GM21529 (cell line): ENCODE measurements at regions not wholly inside any gene's neighbourhood (a gene's known extent, or its start where the extent isn't known, plus 50 kb on each side); places are given as distances from the start of the nearest gene placed in this dataset.
"Not testable (repeated sequence)": the region's sequence is repeated elsewhere in the genome, so short reads cannot be mapped to it uniquely, and the experiment has no call there.

Source experiments
- ATAC-seq: cut with Tn5 transposase; IDR thresholded peaks from one replicate; pipeline ENCODE4 v1.9.1; 2021; ENCODE audit not compliant: unreplicated experiment

DNA sequence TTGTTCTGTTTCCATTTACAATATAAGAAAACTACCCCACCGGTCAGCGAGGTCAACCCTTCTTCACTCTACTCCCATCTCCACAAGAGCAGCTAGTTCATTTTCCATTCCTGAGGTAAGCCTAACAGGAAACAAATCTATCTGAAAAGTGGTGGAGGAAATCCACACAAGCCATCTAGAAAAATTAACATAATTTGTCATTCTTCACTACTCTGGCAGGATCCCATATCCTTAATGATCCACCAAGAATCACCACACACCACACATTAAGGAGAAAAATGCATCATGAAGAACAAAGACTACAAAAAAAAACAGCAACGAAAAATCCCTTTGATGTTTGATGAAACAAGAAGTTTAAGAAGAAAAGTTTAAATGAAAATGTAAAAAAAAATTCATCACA is 1771.0 kb downstream of the EFNA5 start:
- ATAC-seq = no peak

DNA sequence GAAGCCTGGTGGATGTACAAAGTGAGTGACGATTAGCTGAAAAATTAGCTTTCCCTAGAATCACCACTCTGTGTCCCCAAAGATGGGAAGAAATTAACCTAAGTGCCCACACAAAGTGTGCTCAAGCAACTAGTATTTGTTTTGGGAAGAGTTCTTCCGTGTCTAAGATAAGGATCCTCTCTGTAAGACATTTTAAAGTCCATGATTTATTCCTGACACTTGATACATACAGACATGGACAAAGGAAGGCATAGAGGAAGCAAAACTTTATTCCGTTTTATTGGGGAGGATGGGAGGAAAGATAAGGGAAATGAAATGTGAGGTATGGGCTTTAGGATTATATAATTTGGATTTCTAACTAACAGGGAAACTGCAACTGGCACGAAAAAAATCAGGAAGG is 1772.6 kb downstream of the EFNA5 start:
- ATAC-seq = no peak

DNA sequence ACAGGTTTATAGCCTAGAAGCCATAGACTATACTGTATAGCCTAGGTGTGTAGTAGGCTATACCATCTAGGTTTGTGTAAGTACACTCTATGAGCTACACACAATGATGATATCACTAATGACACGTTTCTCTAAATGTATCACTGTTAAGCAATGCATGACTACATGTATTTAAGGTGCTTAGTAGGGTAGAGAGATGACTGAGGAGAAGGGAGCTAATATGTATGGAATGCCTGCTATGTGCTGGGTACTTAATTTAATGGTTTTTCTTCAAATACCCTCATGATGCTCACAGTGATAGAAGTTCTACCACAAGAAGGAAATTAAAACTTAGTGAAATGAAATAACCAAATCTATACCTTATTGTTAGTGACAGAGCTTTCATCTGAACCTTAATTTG is 1785.5 kb downstream of the EFNA5 start:
- no peak for ATAC-seq

DNA sequence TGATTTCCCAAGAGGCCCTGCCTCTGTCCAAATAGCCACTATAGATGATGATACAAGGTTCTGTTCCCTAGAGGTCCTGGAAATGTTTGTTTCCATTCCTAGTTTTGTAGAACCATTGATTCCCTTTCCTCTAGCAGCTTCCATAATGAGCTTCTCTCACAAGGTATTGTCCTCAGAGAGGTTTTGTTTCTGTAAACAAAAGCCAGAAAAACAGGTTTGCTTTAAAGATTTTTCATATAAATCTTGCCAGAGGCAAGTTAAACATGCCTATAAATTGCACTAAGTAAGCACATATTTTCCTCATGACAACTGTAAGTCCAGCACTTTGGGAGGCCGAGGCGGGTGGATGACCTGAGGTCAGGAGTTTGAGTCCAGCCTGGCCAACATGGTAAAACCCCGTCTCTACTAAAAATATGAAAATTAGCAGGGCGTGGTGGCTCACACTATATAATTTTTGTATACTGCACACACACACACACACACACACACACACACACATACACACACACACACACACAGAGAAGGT is 1787.7 kb downstream of the EFNA5 start:
- ATAC-seq = no peak

DNA sequence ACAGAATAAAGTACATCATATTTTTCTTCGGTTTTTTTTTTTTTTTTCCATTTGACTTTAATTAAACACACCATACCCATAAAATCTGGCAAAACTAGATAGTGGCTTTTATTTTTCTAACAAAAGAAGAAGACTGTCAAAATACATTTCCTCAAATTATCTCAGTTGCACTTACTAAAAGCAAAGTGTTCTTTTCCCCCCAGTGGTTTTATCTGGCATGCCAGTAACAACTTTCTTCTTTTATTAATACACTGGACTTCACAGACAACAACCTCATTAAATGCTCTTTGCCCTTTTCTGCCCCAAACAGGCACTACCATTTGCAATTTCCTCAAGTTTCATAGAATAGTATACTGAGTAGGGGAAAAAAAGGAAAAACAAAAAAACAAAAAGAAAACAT is 1792.3 kb downstream of the EFNA5 start:
- no peak for ATAC-seq

DNA sequence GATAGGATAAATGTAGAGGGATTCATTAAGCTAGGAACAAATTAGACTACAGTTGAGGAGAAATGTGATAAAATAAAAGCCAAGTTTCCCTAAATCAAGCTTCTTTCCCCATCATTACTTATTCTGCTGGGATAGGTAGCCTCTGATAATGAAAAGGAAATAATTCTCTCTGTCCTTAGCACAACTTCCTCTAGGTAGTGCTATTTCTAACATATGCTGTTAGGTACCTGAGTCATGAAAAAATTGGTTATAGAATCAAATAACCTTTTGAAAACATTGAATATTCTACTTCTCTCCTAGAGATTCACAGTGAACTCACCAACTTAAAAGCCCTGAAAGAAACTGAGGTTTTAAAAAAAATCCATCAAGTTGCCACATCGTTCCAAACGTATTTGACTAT is 1793.1 kb downstream of the EFNA5 start:
- no peak for ATAC-seq

DNA sequence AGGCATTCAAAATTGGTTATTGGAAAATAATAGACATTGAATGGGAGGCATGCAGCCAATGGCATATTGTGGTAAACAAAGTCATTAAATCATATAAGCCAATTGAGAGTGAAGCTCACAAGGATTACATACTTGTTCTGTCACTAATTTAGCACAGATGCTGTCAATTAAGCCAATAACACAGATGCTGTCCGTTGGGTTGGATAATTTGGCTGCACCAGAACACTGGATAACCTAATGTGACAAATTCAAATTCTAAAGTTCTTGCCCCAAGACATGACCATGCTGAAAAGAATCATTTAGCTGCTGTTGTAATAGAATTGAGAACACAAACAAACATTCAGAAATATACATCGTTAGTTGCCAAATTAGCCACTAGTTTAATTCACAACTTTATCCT is 1796.4 kb downstream of the EFNA5 start:
- ATAC-seq = no peak

DNA sequence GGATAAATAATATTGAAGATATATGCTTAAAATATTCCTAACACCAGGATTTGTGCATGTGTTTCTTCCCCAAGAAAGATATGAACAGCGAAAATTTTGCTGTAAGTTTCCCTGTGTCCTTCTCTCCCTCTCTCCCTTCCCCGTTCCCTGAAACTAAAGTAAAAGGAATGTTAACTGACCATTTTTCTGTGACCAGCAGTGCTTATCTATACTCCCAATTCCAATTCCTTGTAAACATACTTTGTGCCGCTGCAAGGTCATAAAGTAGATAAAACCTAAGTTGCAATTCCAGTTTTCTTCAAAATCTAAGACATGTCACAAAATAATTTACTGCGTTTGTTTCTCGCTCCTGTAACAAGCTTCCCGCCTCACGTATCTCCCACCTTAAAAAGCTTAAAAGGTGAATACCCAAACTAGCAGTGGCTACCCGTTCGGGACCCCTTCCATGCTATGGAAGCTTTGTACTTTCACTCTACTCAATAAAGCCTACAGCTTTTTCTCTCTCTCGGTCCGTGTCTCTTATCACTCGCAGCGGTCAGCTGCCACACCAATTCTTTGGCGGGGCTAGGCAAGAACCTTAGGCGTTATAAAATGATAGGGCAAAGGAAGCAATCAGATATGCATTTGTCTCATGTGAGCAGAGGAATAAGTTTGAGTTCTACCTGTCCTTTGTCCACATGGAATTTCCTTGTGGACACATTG is 1798.0 kb downstream of the EFNA5 start:
- ATAC-seq = no peak

DNA sequence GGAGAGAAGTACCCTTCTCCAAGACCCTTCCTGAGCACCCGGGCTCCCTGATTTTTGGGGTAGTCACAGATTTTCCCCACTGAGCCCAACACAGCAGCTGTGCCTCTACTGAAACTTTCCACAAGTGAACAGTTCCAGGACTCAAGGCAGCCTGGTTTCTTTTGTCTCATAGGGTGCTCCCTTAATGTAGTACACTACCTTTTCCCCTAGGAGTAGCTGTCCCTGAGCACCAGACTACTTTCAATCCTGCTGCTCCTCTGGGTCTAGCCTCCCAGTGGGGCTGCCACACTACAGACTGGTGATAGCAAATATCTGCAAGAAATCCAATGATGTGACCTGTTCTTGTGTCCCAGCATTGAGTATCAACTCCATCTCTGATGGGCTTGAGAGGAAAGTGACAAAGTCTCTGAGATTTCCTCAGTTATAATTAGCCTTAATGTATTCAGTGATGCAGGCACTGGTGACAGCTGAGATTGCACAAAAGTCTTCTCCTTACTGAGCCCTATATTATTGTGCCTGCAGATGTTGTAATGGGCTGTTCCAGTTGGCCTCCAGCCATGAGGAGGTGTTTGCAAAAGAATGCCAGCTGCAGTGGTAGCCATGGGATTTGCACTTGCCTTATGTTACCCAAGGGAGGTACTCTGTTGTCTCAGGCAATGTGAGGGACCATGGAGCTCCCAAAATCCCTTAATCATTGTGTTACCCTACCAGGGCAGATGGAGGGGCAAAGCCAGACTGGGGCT is 1802.5 kb downstream of the EFNA5 start:
- no peak for ATAC-seq

DNA sequence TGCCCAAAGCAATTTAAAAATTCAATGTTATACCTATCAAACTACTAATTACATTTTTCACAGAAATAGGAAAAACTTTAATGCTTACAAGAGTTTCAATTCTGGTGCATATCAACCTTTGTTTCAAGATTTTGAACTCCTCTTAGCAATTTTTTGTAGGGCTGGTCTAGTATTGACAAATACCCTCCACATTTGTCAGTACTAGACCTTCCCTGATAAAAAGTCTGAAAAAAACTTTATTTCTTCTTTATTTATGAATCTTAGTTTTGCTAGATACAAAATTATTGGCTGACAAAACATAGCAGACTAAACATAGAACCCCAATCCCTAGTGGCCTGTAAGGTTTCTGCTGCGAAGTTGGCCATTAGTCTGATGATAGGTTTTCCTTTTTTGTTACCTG is 1804.9 kb downstream of the EFNA5 start:
- no peak for ATAC-seq

DNA sequence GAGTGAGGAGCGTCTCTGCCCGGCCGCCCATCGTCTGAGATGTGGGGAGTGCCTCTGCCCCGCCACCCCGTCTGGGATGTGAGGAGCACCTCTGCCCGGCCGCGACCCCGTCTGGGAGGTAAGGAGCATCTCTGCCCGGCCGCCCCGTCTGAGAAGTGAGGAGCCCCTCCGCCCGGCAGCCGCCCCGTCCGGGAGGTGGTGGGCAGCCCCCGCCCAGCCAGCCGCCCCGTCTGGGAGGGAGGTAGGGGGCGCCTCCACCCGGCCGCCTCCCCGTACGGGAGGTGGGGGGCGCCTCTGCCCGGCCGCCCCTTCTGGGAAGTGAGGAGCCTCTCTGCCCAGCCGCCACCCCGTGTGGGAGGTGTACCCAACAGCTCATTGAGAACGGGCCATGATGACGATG is 1811.4 kb downstream of the EFNA5 start:
- ATAC-seq = not testable (repeated sequence)

DNA sequence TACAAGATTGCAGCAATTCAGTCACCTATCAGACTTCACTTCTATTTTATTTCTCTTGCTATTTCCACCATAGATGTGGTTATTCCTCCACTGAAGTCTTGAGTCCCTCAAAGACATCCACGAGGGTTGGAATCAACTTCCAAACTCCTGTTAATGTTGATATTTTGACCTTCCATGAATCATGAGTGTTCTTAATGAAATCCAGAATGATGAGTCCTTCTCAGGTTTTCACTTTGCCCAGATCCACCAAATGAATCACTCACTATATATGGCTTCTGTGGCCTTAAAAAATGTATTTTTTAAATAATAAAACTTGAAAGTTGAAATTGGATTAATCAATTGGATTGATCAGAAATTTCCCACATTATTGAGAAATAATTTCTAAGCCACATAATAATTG is 1821.0 kb downstream of the EFNA5 start:
- no peak for ATAC-seq

DNA sequence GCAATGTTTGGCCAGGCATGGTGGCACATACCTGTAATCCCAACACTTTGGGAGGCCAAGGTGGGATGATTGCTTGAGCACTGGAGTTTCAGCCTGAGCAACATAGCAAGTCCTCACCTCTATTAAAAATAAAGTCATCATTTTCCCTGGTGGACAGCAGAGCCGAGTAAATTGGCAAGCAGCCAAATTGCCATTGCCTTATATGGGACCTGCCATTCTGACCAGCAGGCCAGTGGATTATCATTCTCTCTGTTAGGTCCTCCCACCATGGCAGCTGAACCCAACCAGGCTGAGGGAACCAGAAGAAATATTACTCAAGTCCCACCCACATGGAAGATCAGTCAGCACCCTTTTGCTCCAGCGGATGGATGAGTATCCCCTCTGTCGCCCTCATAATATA is 1829.9 kb downstream of the EFNA5 start:
- no peak for ATAC-seq

DNA sequence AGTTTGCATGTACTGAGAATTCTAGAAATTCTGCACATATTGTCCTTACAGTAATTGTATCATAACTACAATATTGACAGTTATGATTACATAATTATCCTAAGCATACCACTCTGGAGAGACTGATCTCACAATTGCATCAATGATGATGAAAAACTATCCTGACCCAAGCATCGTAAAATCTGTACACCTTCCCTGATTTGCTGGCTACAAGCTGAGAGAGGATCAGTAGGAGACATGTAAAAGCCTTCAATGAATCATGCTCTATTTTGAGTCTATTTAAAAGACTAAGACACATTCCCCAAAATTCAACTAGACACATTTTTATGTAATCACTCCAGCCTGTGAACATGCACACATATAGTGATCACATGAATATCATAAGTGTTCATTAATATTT is 1833.8 kb downstream of the EFNA5 start:
- no peak for ATAC-seq

DNA sequence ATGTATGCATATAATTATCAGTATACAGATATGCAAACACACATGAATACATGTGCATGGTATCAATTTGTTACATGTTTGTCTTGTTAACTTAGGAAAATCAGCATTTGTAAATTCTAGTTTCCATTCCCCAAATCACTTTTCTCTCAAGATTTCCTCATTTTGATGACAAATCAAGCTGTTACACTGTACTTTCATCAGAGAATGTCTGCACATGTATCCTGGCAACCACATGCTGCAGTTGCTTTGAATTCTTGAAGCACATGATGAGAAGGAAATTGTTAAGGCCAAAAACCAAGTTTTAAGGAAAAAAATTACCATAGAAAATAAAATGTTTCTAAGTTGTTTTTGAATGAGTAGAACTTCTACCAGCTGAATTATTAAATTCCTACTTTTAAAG is 1834.5 kb downstream of the EFNA5 start:
- no peak for ATAC-seq

DNA sequence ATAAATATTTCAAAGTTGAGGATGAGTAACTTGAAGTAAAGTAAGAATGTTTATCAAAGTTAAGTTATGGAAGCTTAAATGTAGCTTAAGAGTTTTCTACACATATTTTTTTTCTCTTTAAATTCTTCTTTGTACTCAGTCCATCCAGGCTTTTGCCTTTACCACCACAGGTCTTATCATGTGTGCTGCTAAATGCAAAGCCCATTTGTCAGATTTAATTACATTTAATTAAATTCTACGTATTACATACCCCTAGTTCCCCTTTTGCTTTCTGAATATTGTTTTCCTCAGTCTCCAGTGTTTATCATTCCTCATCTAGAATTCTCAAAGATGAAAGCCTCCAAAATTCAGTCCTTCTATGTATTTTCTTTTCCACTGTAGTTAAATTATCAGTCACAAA is 1841.9 kb downstream of the EFNA5 start:
- no peak for ATAC-seq

DNA sequence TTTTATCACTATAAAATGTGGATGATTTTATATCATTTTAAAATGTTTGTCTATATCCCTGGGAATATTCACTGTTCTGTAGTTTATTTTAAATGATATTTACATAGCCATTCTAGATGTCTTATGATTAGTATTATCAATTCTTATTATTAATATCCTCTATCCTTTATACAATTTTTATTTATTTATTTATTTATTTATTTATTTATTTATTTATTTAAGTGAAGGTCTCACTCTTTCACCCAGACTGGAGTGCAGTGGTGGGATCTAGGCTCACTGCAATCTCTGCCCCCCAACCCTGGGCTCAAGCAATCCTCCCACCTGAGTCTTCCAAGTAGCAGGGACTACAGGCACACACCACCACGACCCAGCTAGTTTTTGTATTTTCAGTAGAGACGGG is 1848.9 kb downstream of the EFNA5 start:
- no peak for ATAC-seq

DNA sequence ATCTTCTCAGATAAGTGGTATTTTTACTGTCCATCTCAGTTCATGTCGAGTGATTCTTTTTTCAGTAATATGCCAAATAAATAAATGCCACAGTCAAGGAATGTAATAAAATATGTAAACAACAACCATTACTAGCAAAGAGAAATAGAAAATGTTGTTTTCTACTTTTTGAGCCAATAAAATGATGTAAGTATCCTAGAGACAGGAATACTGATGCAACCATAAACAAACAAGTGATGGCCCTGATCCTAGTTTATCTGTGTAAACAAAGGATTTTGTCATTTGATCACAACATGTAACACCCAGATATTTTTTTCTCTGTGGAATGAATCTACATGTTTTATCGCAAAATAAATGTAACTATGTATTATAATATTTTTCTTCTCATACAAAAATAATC is 1852.8 kb downstream of the EFNA5 start:
- ATAC-seq = no peak

DNA sequence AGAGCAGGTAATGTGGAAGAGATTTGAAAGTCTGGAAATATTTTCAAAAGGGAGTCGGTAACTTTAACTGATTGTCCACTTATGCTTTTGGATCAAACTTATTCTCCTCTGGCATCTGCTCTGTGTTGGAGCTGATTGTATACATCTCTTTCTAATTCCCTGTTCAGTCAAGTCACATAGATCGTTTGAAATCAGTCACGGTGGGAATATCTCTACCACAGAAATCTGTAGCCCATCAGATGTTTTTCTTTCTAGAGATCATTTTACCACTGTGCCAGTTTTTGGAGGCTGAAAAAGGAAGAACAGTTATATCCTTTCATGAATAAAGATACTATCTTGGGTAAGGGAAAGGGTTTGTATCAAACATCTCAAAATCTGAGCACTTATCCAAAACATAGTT is 1853.3 kb downstream of the EFNA5 start:
- ATAC-seq = no peak

DNA sequence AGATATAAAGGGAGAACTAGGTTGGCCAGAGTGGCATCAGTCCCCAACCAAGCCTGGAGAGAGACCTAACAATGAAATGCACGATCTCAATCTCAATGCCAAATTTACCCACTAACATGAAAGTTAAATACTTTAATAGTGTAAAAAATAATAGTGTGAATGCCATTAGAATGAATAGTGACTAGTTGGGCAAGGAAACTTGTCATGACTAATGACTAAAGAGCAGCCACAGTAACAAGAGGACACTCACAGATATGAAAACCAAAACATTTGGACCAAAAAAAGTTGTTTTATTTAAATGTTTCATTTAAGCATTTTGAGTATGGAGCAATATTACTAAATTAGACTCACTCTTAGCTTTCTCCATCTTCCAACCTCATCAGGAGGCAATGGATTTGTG is 1853.8 kb downstream of the EFNA5 start:
- no peak for ATAC-seq

DNA sequence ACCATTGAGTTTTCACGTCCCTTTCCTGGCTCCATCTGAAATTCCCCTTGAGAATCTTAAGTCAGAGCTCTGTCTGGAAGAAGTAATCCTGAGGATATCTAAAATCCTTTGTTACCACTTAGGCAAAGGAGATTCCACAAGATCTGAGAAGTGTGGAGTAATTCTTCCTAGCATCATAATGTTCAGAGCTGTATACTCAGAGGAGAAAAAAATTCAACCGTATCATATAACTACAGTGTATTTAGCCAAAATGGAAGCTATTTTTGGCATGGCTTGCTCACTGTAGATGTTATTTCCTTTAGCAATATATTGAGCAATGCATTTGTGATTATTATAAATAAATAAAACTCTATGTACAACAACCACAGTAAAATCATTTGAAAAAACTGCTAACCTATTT is 1858.4 kb downstream of the EFNA5 start:
- no peak for ATAC-seq

DNA sequence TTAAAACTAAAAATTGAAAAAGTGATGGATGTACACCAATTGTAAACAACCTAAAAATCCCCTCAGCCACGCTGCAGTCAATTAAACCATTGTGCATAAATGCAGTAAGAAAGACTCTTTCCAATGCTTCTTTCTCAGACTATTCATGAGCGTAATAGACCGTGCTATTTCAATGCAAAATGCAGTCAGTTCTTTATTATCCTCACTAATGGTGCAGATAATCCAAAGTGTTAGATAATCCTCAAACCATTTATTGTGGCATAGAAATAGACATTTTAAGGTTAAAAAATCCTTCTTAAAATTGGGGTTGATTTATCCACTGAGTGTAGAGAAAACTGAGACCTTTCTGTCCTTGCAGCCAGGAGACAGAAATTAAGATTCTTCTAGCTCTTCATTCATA is 1862.8 kb downstream of the EFNA5 start:
- ATAC-seq = no peak

DNA sequence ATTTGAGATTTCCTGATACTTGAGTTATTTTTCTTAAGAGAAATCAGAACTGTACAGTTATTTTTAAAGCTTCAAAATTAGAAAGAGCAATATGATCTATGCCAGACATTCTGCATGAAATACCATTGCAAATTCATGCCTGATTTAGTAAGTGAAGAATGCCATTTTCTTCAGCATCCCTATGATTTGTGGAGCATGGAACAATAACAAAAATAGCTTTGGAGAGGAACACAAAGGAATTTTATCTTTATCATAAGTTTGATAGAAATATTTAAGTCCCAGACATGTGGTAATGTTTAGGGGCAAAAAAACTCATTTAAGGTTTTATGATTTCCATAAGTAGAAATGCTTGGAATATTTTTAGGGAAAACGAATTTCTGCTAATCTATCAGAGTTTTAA is 1863.4 kb downstream of the EFNA5 start:
- no peak for ATAC-seq
